ENCODE measurements at regions not wholly inside any gene's neighbourhood (a gene's known extent, or its start where the extent isn't known, plus 50 kb on each side); places are given as distances from the start of the nearest gene placed in this dataset.

GRCh38 chr13:105959876-105960275, 575.6 kb downstream of the EFNB2 start:
- H3K4me1 ChIP-seq: no peaks in the 10 kb centered on the region
- no peak overlapping the region for H3K27ac ChIP-seq
- H3K36me3 ChIP-seq: no peaks in the 10 kb centered on the region
- TF ChIP-seq CTCF (IDR thresholded peaks at IDR 0.05): no peak
- no peaks in the 10 kb centered on the region for H3K9me3 ChIP-seq
- intact Hi-C loops (cut with DNase I): no loop called here
- no peaks in the 10 kb centered on the region for H3K27me3 ChIP-seq (ENCODE audit: low read depth)
- no peak overlapping the region for H3K4me3 ChIP-seq
- ATAC-seq (no peak), DNase-seq (no peak)

GRCh38 chr13:105957769-105958438, 577.6 kb downstream of the EFNB2 start:
- TF ChIP-seq CTCF (IDR thresholded peaks at IDR 0.05): no peak
- intact Hi-C loops (cut with DNase I): no loop called here
- DNase-seq (no peak), ATAC-seq (no peak)
- Histone ChIP-seq H3K27me3 (ENCODE audit: low read depth) (no peaks in the 10 kb centered on the region), H3K4me3 (no peak overlapping the region), H3K4me1 (no peaks in the 10 kb centered on the region), H3K27ac (no peak overlapping the region), H3K36me3 (no peaks in the 10 kb centered on the region), H3K9me3 (no peaks in the 10 kb centered on the region)

GRCh38 chr13:105956921-105957320, 578.5 kb downstream of the EFNB2 start:
- Histone ChIP-seq H3K27me3 (ENCODE audit: low read depth) (no peaks in the 10 kb centered on the region), H3K4me1 (no peaks in the 10 kb centered on the region), H3K9me3 (no peaks in the 10 kb centered on the region), H3K4me3 (no peak overlapping the region), H3K36me3 (no peaks in the 10 kb centered on the region), H3K27ac (no peak overlapping the region)
- DNase-seq: no peak
- ATAC-seq: no peak
- intact Hi-C loops (cut with DNase I): no loop called here
- no peak for TF ChIP-seq CTCF (IDR thresholded peaks at IDR 0.05)

- H3K4me1 ChIP-seq: no peaks in the 10 kb centered on the region
- H3K27me3 ChIP-seq (ENCODE audit: low read depth): no peaks in the 10 kb centered on the region
- H3K27ac ChIP-seq: no peak overlapping the region
- DNase-seq (no peak), ATAC-seq (no peak)
- H3K9me3 ChIP-seq: no peaks in the 10 kb centered on the region
- intact Hi-C loops (cut with DNase I): no loop called here
- H3K36me3 ChIP-seq: no peaks in the 10 kb centered on the region
- no peak for TF ChIP-seq CTCF (IDR thresholded peaks at IDR 0.05)
- no peak overlapping the region for H3K4me3 ChIP-seq
Measured at GRCh38 chr13:105952973-105953290, 582.5 kb downstream of the EFNB2 start.

- no peaks in the 10 kb centered on the region for H3K36me3 ChIP-seq
- intact Hi-C loops (cut with DNase I): no loop called here
- no peaks in the 10 kb centered on the region for H3K4me1 ChIP-seq
- no peak overlapping the region for H3K4me3 ChIP-seq
- ATAC-seq (no peak), DNase-seq (no peak)
- no peaks in the 10 kb centered on the region for H3K27me3 ChIP-seq (ENCODE audit: low read depth)
- TF ChIP-seq CTCF (IDR thresholded peaks at IDR 0.05): no peak
- no peaks in the 10 kb centered on the region for H3K9me3 ChIP-seq
- H3K27ac ChIP-seq: no peak overlapping the region
Measured at GRCh38 chr13:105952233-105952972, 583.1 kb downstream of the EFNB2 start.
